Endodermal cell (in vitro differentiated cells): ENCODE measurements at regions not wholly inside any gene's neighbourhood (a gene's known extent, or its start where the extent isn't known, plus 50 kb on each side); places are given as distances from the start of the nearest gene placed in this dataset.

Experiments used
- DNase-seq: peaks from one replicate; pipeline ENCODE4 v3.0.0-alpha.2; 2017
- H3K27ac ChIP-seq: 2 replicates; pipeline ENCODE4 v1.5.1; 2013; ENCODE audit warnings: mild to moderate bottlenecking, low read depth, low read length, moderate library complexity
- H3K27me3 ChIP-seq: 2 replicates; pipeline ENCODE4 v1.6.1; 2013; ENCODE audit warnings: mild to moderate bottlenecking, low read length, moderate library complexity; ENCODE audit not compliant: insufficient read depth, control insufficient read depth, poor library complexity, severe bottlenecking
- H3K36me3 ChIP-seq: 2 replicates; pipeline ENCODE4 v1.7.0; 2013; ENCODE audit warnings: mild to moderate bottlenecking, low read length, moderate library complexity; ENCODE audit not compliant: control insufficient read depth, insufficient read depth
- H3K4me1 ChIP-seq: one replicate; pipeline ENCODE4 v1.7.0; 2013; ENCODE audit warnings: low read length; ENCODE audit not compliant: control insufficient read depth, insufficient read depth
- H3K4me3 ChIP-seq: 2 replicates; pipeline ENCODE4 v1.5.1; 2013; ENCODE audit warnings: mild to moderate bottlenecking, low read length, moderate library complexity
- H3K9ac ChIP-seq: 2 replicates; pipeline ENCODE4 v1.6.1; 2013; ENCODE audit warnings: mild to moderate bottlenecking, low read length, moderate library complexity; ENCODE audit not compliant: poor library complexity, severe bottlenecking; ENCODE audit errors: extremely low read depth
- H3K9me3 ChIP-seq: 2 replicates; pipeline ENCODE4 v1.6.1; 2013; ENCODE audit warnings: mild to moderate bottlenecking, low read length, moderate library complexity; ENCODE audit not compliant: control insufficient read depth
- H3K27ac Mint-ChIP-seq: 2 replicates; pipeline ENCODE4 v1.8.0; 2020; ENCODE audit warnings: mixed read lengths
- H3K27me3 Mint-ChIP-seq: 2 replicates; pipeline ENCODE4 v1.8.0; 2021; ENCODE audit warnings: mild to moderate bottlenecking, mixed read lengths; ENCODE audit not compliant: insufficient read depth
- H3K36me3 Mint-ChIP-seq: 2 replicates; pipeline ENCODE4 v1.8.0; 2020; ENCODE audit warnings: low read depth, mixed read lengths
- H3K4me1 Mint-ChIP-seq: 2 replicates; pipeline ENCODE4 v1.8.0; 2020; ENCODE audit warnings: mixed read lengths
- H3K4me3 Mint-ChIP-seq: 2 replicates; pipeline ENCODE4 v1.8.0; 2020; ENCODE audit warnings: mild to moderate bottlenecking, moderate library complexity, mixed read lengths
- H3K9me3 Mint-ChIP-seq: 2 replicates; pipeline ENCODE4 v1.8.0; 2020; ENCODE audit warnings: mild to moderate bottlenecking, mixed read lengths
- WGBS, 2 experiments: methylation state at CpG; one replicate each; pipeline versions ENCODE4 v1.1.5 to v1.1.7; 2013; ENCODE audit warnings: missing lambda C conversion rate in 2 of 2, mixed read lengths in 1 of 2; ENCODE audit not compliant: insufficient coverage in 1 of 2, insufficient read length in 1 of 2; 5-methylcytosine and 5-hydroxymethylcytosine counted together
- TF ChIP-seq, protein P1 (sequence below): fragments of 200-600 bp; sonication (generic); conservative IDR thresholded peaks from 2 replicates; pipeline ENCODE4 v1.5.0; 2021; ENCODE audit warnings: antibody characterized with exemption, mild to moderate bottlenecking

DNA sequence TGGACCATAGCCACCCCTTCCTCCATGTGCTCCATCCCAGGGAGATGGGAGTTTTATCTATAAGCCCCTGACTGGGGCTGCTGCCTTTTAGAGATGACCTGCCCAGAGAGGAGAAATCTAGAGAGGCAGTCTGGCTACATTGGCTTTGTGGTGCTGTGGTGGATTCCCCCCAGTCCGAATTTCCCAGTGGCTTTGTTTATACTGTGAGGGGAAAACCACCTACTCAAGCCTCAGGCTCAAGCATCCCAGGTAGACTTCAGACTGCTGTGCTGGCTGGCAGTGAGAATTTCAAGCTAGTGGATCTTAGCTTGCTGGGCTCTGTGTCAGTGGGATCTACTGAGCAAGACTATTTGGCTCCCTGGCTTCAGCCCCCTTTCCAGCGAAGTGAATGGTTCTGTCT lies 1195.7 kb upstream of the PCDH20 start:
- DNase-seq = no peak
- H3K9me3 ChIP-seq = no peaks in the 10 kb centered on the region
- Mint-ChIP-seq H3K27me3 (no peaks in the 10 kb centered on the region), H3K27ac (no peak overlapping the region), H3K4me1 (peaks cover 3% of the 10 kb centered on the region), H3K36me3 (no peaks in the 10 kb centered on the region), H3K9me3 (peaks cover 6% of the 10 kb centered on the region), H3K4me3 (no peak overlapping the region)
- no peaks in the 10 kb centered on the region for H3K27me3 ChIP-seq
- no peak overlapping the region for H3K27ac ChIP-seq
- H3K4me3 ChIP-seq = no peak overlapping the region
- 83 to 90% methylated on average over 1 to 2 of the region's 2 CpGs for WGBS, 2 experiments
- H3K9ac ChIP-seq = no peak overlapping the region
- H3K4me1 ChIP-seq = no peaks in the 10 kb centered on the region
- TF ChIP-seq, protein P1, sequence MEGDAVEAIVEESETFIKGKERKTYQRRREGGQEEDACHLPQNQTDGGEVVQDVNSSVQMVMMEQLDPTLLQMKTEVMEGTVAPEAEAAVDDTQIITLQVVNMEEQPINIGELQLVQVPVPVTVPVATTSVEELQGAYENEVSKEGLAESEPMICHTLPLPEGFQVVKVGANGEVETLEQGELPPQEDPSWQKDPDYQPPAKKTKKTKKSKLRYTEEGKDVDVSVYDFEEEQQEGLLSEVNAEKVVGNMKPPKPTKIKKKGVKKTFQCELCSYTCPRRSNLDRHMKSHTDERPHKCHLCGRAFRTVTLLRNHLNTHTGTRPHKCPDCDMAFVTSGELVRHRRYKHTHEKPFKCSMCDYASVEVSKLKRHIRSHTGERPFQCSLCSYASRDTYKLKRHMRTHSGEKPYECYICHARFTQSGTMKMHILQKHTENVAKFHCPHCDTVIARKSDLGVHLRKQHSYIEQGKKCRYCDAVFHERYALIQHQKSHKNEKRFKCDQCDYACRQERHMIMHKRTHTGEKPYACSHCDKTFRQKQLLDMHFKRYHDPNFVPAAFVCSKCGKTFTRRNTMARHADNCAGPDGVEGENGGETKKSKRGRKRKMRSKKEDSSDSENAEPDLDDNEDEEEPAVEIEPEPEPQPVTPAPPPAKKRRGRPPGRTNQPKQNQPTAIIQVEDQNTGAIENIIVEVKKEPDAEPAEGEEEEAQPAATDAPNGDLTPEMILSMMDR = no peak
- no peaks in the 10 kb centered on the region for H3K36me3 ChIP-seq

DNA sequence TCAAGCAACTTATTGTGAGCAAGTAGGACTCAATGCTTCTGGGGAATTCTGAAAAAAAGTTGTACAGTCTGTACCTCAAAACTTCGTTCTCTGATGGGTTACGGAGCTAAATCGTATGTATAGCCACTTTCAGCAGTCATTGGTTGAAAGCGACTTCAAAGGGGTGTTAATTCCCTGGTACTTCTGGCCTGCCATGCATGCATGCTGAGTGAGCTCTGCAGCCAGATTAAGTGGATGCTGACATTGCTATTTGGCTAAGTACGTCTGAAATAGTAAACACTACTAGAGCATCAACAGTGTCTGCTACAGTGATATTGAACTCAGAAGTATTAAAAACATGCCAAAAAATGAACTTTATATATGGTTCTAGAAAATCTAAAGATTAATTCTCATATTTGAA lies 1183.1 kb upstream of the PCDH20 start:
- WGBS, 2 experiments = 70 to 74% methylated on average over 4 to 5 of the region's 5 CpGs
- H3K4me3 Mint-ChIP-seq = no peak overlapping the region
- Histone ChIP-seq H3K27ac (no peak overlapping the region), H3K9me3 (no peaks in the 10 kb centered on the region), H3K36me3 (no peaks in the 10 kb centered on the region), H3K4me3 (no peak overlapping the region), H3K27me3 (no peaks in the 10 kb centered on the region), H3K9ac (no peak overlapping the region), H3K4me1 (no peaks in the 10 kb centered on the region)
- H3K9me3 Mint-ChIP-seq = no peaks in the 10 kb centered on the region
- DNase-seq = peak; percentile 45
- TF ChIP-seq, protein P1 = no peak
- no peaks in the 10 kb centered on the region for H3K36me3 Mint-ChIP-seq
- H3K4me1 Mint-ChIP-seq = no peaks in the 10 kb centered on the region
- H3K27ac Mint-ChIP-seq = no peak overlapping the region
- H3K27me3 Mint-ChIP-seq = no peaks in the 10 kb centered on the region

DNA sequence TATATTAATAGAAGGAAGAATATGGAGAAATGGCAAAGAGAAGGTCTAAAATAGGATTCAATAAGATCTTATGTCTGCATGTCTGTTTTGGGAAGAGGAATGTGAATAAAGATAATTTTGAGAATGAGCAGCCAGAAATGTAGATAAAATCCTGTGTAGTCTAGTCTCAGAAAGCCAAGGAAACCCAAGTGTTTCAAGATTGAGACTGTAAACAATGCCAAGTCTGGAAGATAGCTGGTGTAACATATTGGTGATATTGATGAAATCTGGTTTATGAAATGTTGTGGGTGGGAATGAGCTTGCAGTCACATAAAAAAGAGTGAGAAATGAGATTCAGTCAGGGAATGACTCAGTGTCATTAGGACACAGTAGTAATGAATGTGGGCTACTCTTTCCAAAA lies 1180.3 kb upstream of the PCDH20 start:
- Mint-ChIP-seq H3K4me3 (no peak overlapping the region), H3K4me1 (no peaks in the 10 kb centered on the region), H3K9me3 (no peaks in the 10 kb centered on the region), H3K27ac (no peak overlapping the region), H3K36me3 (no peaks in the 10 kb centered on the region), H3K27me3 (no peaks in the 10 kb centered on the region)
- H3K9me3 ChIP-seq = no peaks in the 10 kb centered on the region
- no peaks in the 10 kb centered on the region for H3K36me3 ChIP-seq
- no peak overlapping the region for H3K4me3 ChIP-seq
- H3K27me3 ChIP-seq = no peaks in the 10 kb centered on the region
- no peak overlapping the region for H3K27ac ChIP-seq
- DNase-seq = no peak
- no peak overlapping the region for H3K9ac ChIP-seq
- no peaks in the 10 kb centered on the region for H3K4me1 ChIP-seq
- TF ChIP-seq, protein P1 = no peak
